22Rv1 (cell line): ENCODE measurements at regions not wholly inside any gene's neighbourhood (a gene's known extent, or its start where the extent isn't known, plus 50 kb on each side); places are given as distances from the start of the nearest gene placed in this dataset.

Source experiments
- ZFX ChIP-seq: fragments of 450-650 bp; IDR thresholded peaks from 2 replicates; pipeline ENCODE4 v1.6.1; 2017; ENCODE audit warnings: antibody characterized with exemption, borderline replicate concordance
- TF ChIP-seq, protein P1 (sequence below): fragments of 450-650 bp; IDR thresholded peaks from 2 replicates; pipeline ENCODE4 v1.5.1; 2017; ENCODE audit warnings: mild to moderate bottlenecking

DNA sequence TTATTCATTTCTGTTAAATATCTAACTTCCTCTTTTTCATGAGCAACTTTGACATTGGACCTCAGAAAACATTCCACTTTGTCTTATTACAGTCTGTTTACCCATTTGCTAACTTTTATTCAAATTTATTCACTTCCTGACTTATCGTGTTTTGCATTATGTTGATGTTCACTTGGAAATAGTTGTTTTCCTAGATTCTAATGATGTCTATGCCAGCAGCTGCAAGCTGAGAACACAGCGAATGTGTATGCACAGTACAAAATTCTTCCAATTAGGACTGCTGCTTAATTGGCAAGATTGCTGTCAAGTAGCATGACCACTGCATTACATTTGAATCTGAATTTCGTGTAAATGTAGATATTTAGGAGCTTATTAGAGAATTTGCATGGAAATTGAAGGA lies 61.5 kb upstream of the GRIA4 start:
- TF ChIP-seq, protein P1, sequence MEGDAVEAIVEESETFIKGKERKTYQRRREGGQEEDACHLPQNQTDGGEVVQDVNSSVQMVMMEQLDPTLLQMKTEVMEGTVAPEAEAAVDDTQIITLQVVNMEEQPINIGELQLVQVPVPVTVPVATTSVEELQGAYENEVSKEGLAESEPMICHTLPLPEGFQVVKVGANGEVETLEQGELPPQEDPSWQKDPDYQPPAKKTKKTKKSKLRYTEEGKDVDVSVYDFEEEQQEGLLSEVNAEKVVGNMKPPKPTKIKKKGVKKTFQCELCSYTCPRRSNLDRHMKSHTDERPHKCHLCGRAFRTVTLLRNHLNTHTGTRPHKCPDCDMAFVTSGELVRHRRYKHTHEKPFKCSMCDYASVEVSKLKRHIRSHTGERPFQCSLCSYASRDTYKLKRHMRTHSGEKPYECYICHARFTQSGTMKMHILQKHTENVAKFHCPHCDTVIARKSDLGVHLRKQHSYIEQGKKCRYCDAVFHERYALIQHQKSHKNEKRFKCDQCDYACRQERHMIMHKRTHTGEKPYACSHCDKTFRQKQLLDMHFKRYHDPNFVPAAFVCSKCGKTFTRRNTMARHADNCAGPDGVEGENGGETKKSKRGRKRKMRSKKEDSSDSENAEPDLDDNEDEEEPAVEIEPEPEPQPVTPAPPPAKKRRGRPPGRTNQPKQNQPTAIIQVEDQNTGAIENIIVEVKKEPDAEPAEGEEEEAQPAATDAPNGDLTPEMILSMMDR, result no peak
- TF ChIP-seq ZFX, result no peak
